Fibroblast of lung (primary cell): ENCODE measurements at regions not wholly inside any gene's neighbourhood (a gene's known extent, or its start where the extent isn't known, plus 50 kb on each side); places are given as distances from the start of the nearest gene placed in this dataset.

Source experiments
- CTCF ChIP-seq, 2 donors: IDR thresholded peaks in 1 of 2; conservative IDR thresholded peaks in 1 of 2; 1 replicate in 1 of 2; 2 replicates in 1 of 2; pipeline ENCODE4 v1.5.1; 2011 to 2012; ENCODE audit warnings: low read length in 2 of 2, control low read depth in 1 of 2, inconsistent platforms in 1 of 2, low read depth in 1 of 2, mild to moderate bottlenecking in 1 of 2
- EZH2 ChIP-seq: IDR thresholded peaks from 2 replicates; pipeline ENCODE4 v1.5.1; 2012; ENCODE audit warnings: low read length, control low read depth, mild to moderate bottlenecking; ENCODE audit errors: missing control alignments

- TF ChIP-seq CTCF (conservative IDR thresholded peaks at IDR 0.05 in 1 of 2, IDR thresholded peaks at IDR 0.05 in 1 of 2; ENCODE audit: low read depth in 1 of 2, low read length in 2 of 2) (no peak), EZH2 (no peak)
These were observed 176.4 kb downstream of the ETS2 start for GRCh38 chr21:38982096-38982495.
